OCI-LY1 (cell line): ENCODE measurements at regions not wholly inside any gene's neighbourhood (a gene's known extent, or its start where the extent isn't known, plus 50 kb on each side); places are given as distances from the start of the nearest gene placed in this dataset.
"Not testable (repeated sequence)": the region's sequence is repeated elsewhere in the genome, so short reads cannot be mapped to it uniquely, and the experiment has no call there.

Experiments
- H2AFZ ChIP-seq: fragments of 200-600 bp; sonication (generic), shearing (Covaris generic); 2 replicates; pipeline ENCODE4 v1.6.0; 2014; ENCODE audit warnings: antibody characterized with exemption, mild to moderate bottlenecking, low read length
- H3F3A ChIP-seq: fragments of 200-600 bp; sonication (generic), shearing (Covaris generic); 2 replicates; pipeline ENCODE4 v1.6.0; 2014; ENCODE audit warnings: mild to moderate bottlenecking, antibody characterized with exemption, low read length, moderate library complexity; ENCODE audit not compliant: insufficient read depth
- H3K27ac ChIP-seq: fragments of 200-600 bp; sonication (generic); 2 replicates; pipeline ENCODE4 v1.5.1; 2014; ENCODE audit warnings: low read length, mixed run types, mild to moderate bottlenecking, low read depth; ENCODE audit not compliant: poor library complexity, severe bottlenecking
- H3K27me3 ChIP-seq: fragments of 200-600 bp; sonication (generic); 2 replicates; pipeline ENCODE4 v1.6.0; 2014; ENCODE audit warnings: antibody characterized with exemption, mild to moderate bottlenecking, low read length, moderate library complexity; ENCODE audit not compliant: insufficient read depth
- H3K36me3 ChIP-seq: fragments of 200-600 bp; sonication (generic); 2 replicates; pipeline ENCODE4 v1.6.1; 2014; ENCODE audit warnings: mild to moderate bottlenecking, antibody characterized with exemption, low read length, moderate library complexity, mixed read lengths; ENCODE audit not compliant: insufficient read depth
- H3K4me1 ChIP-seq: fragments of 200-600 bp; sonication (generic); 2 replicates; pipeline ENCODE4 v1.5.1; 2014; ENCODE audit warnings: mild to moderate bottlenecking, low read length, moderate library complexity; ENCODE audit not compliant: insufficient read depth, severe bottlenecking
- H3K4me2 ChIP-seq: fragments of 200-600 bp; sonication (generic), shearing (Covaris generic); 2 replicates; pipeline ENCODE4 v1.6.1; 2014; ENCODE audit warnings: low read length
- H3K4me3 ChIP-seq: fragments of 200-600 bp; sonication (generic); 2 replicates; pipeline ENCODE4 v1.5.1; 2014; ENCODE audit warnings: low read length, low read depth, mild to moderate bottlenecking, mixed read lengths; ENCODE audit not compliant: poor library complexity, severe bottlenecking
- H3K79me2 ChIP-seq: fragments of 200-600 bp; shearing (Covaris generic); 2 replicates; pipeline ENCODE4 v1.6.1; 2016; ENCODE audit warnings: mixed run types, low read length, mixed read lengths; ENCODE audit not compliant: insufficient read depth
- H3K9ac ChIP-seq: fragments of 200-600 bp; sonication (generic), shearing (Covaris generic); 2 replicates; pipeline ENCODE4 v1.6.1; 2014; ENCODE audit warnings: mild to moderate bottlenecking, low read length, mixed read lengths
- H3K9me2 ChIP-seq: fragments of 200-600 bp; sonication (generic), shearing (Covaris generic); 2 replicates; pipeline ENCODE4 v1.6.1; 2014; ENCODE audit warnings: low read depth, mild to moderate bottlenecking, low read length, mixed read lengths
- H3K9me3 ChIP-seq: fragments of 200-600 bp; shearing (Covaris generic); 2 replicates; pipeline ENCODE4 v1.6.1; 2014; ENCODE audit warnings: low read length, mixed read lengths
- H4K20me1 ChIP-seq: fragments of 200-600 bp; sonication (generic), shearing (Covaris generic); 2 replicates; pipeline ENCODE4 v1.6.0; 2016; ENCODE audit warnings: mild to moderate bottlenecking, low read length; ENCODE audit not compliant: insufficient read depth
- CTCF ChIP-seq: fragments of 200-600 bp; sonication (generic), shearing (Covaris generic); IDR thresholded peaks from 2 replicates; pipeline ENCODE4 v1.5.1; 2017; ENCODE audit warnings: mild to moderate bottlenecking, antibody characterized with exemption, low read length, moderate library complexity, mixed read lengths
- EZH2 ChIP-seq: fragments of 200-600 bp; sonication (generic), shearing (Covaris generic); IDR thresholded peaks from 2 replicates; pipeline ENCODE4 v1.8.0; 2017; ENCODE audit warnings: borderline replicate concordance, mixed run types, mild to moderate bottlenecking, antibody characterized with exemption, low read length, moderate library complexity, mixed read lengths

GRCh38 chr13:57897225-57897624 is 265.7 kb downstream of the PCDH17 start:
- Histone ChIP-seq H2AFZ (no peak overlapping the region), H3K4me2 (no peak overlapping the region), H3K9me2 (no peaks in the 10 kb centered on the region), H3K9ac (no peak overlapping the region), H3K79me2 (no peaks in the 10 kb centered on the region), H3K4me1 (no peaks in the 10 kb centered on the region), H3K4me3 (no peak overlapping the region), H3F3A (no peaks in the 10 kb centered on the region), H4K20me1 (no peaks in the 10 kb centered on the region), H3K27ac (no peak overlapping the region), H3K9me3 (no peaks in the 10 kb centered on the region), H3K36me3 (no peaks in the 10 kb centered on the region), H3K27me3 (no peaks in the 10 kb centered on the region)
- TF ChIP-seq CTCF (no peak), EZH2 (no peak)

GRCh38 chr13:57899096-57899495 is 267.6 kb downstream of the PCDH17 start:
- Histone ChIP-seq H3K9me3 (no peaks in the 10 kb centered on the region), H3K36me3 (no peaks in the 10 kb centered on the region), H3K4me2 (no peak overlapping the region), H4K20me1 (no peaks in the 10 kb centered on the region), H2AFZ (no peak overlapping the region), H3K79me2 (no peaks in the 10 kb centered on the region), H3K4me3 (no peak overlapping the region), H3F3A (no peaks in the 10 kb centered on the region), H3K27me3 (no peaks in the 10 kb centered on the region), H3K27ac (no peak overlapping the region), H3K9ac (no peak overlapping the region), H3K4me1 (no peaks in the 10 kb centered on the region), H3K9me2 (no peaks in the 10 kb centered on the region)
- TF ChIP-seq EZH2, result no peak
- TF ChIP-seq CTCF, result no peak

GRCh38 chr13:57909833-57910232 is 278.3 kb downstream of the PCDH17 start:
- H3K9me2 ChIP-seq, H3F3A ChIP-seq, H3K79me2 ChIP-seq, H3K4me3 ChIP-seq, H4K20me1 ChIP-seq, H2AFZ ChIP-seq, H3K36me3 ChIP-seq, H3K9ac ChIP-seq, H3K4me2 ChIP-seq, H3K4me1 ChIP-seq, H3K9me3 ChIP-seq, H3K27ac ChIP-seq, H3K27me3 ChIP-seq: not testable (repeated sequence)

- Histone ChIP-seq H4K20me1 (no peaks in the 10 kb centered on the region), H3K4me3 (no peak overlapping the region), H3K79me2 (no peaks in the 10 kb centered on the region), H3K9me3 (no peaks in the 10 kb centered on the region), H3K27ac (no peak overlapping the region), H3K4me2 (no peak overlapping the region), H3K4me1 (no peaks in the 10 kb centered on the region), H3K27me3 (no peaks in the 10 kb centered on the region), H2AFZ (no peak overlapping the region), H3F3A (no peaks in the 10 kb centered on the region), H3K9ac (no peak overlapping the region), H3K36me3 (no peaks in the 10 kb centered on the region), H3K9me2 (no peaks in the 10 kb centered on the region)
- no peak for TF ChIP-seq EZH2
- no peak for TF ChIP-seq CTCF
Observed at GRCh38 chr13:57918086-57918485, 286.5 kb downstream of the PCDH17 start.
